DND-41 (cell line): ENCODE measurements at regions not wholly inside any gene's neighbourhood (a gene's known extent, or its start where the extent isn't known, plus 50 kb on each side); places are given as distances from the start of the nearest gene placed in this dataset.
"Not testable (repeated sequence)": the region's sequence is repeated elsewhere in the genome, so short reads cannot be mapped to it uniquely, and the experiment has no call there.

Source experiments
- ATAC-seq: fragments of 200-7000 bp; cut with Tn5 transposase; 3 replicates; pipeline ENCODE4 v1.9.1; 2021; ENCODE audit warnings: low read depth; ENCODE audit not compliant: insufficient read depth
- DNase-seq: peaks from one replicate; pipeline ENCODE4 v3.0.0-alpha.2; 2020
- H2AFZ ChIP-seq: 2 replicates; pipeline ENCODE4 v1.6.0; 2012; ENCODE audit warnings: low read depth, low read length
- H3K27ac ChIP-seq: 2 replicates; pipeline ENCODE4 v1.5.1; 2012; ENCODE audit warnings: low read length, inconsistent platforms
- H3K27me3 ChIP-seq: fragments of 200-600 bp; sonication (generic); 2 replicates; pipeline ENCODE4 v1.6.0; 2012; ENCODE audit warnings: low read length, mild to moderate bottlenecking, inconsistent platforms; ENCODE audit not compliant: insufficient read depth, poor library complexity
- H3K36me3 ChIP-seq: 2 replicates; pipeline ENCODE4 v1.5.1; 2012; ENCODE audit warnings: low read length, inconsistent platforms; ENCODE audit not compliant: insufficient read depth
- H3K4me1 ChIP-seq: 2 replicates; pipeline ENCODE4 v1.5.1; 2012; ENCODE audit warnings: mild to moderate bottlenecking, low read length; ENCODE audit not compliant: insufficient read depth
- H3K4me2 ChIP-seq: 2 replicates; pipeline ENCODE4 v1.6.0; 2012; ENCODE audit warnings: mild to moderate bottlenecking, moderate library complexity, low read length, inconsistent platforms; ENCODE audit not compliant: insufficient read depth
- H3K4me3 ChIP-seq, 2 experiments: fragments of 200-600 bp in 1 of 2; shearing (Covaris generic) in 1 of 2; 2 replicates each; pipeline ENCODE4 v1.5.1; 2012 to 2016; ENCODE audit warnings: inconsistent platforms in 2 of 2, low read length in 2 of 2, mild to moderate bottlenecking in 2 of 2, low read depth in 1 of 2, moderate library complexity in 1 of 2
- H3K79me2 ChIP-seq: 2 replicates; pipeline ENCODE4 v1.6.0; 2012; ENCODE audit warnings: low read length, inconsistent platforms; ENCODE audit not compliant: insufficient read depth
- H3K9ac ChIP-seq: 2 replicates; pipeline ENCODE4 v1.6.0; 2012; ENCODE audit warnings: low read depth, mild to moderate bottlenecking, inconsistent platforms, low read length, moderate library complexity
- H3K9me3 ChIP-seq: 2 replicates; pipeline ENCODE4 v1.5.1; 2012; ENCODE audit warnings: low read length, moderate library complexity, mild to moderate bottlenecking, inconsistent platforms; ENCODE audit not compliant: insufficient read depth, severe bottlenecking
- H4K20me1 ChIP-seq: 2 replicates; pipeline ENCODE4 v1.6.0; 2012; ENCODE audit warnings: low read length; ENCODE audit not compliant: insufficient read depth
- EZH2 ChIP-seq: IDR thresholded peaks from 3 replicates; pipeline ENCODE4 v1.6.1; 2012; ENCODE audit warnings: borderline replicate concordance, low read depth, mild to moderate bottlenecking, moderate library complexity, low read length, inconsistent platforms; ENCODE audit not compliant: severe bottlenecking
- TF ChIP-seq, protein P1 (sequence below): IDR thresholded peaks from 2 replicates; pipeline ENCODE4 v1.5.1; 2012; ENCODE audit warnings: borderline replicate concordance, low read length, moderate library complexity, mild to moderate bottlenecking; ENCODE audit not compliant: poor library complexity, severe bottlenecking; ENCODE audit errors: extremely low read depth

DNA sequence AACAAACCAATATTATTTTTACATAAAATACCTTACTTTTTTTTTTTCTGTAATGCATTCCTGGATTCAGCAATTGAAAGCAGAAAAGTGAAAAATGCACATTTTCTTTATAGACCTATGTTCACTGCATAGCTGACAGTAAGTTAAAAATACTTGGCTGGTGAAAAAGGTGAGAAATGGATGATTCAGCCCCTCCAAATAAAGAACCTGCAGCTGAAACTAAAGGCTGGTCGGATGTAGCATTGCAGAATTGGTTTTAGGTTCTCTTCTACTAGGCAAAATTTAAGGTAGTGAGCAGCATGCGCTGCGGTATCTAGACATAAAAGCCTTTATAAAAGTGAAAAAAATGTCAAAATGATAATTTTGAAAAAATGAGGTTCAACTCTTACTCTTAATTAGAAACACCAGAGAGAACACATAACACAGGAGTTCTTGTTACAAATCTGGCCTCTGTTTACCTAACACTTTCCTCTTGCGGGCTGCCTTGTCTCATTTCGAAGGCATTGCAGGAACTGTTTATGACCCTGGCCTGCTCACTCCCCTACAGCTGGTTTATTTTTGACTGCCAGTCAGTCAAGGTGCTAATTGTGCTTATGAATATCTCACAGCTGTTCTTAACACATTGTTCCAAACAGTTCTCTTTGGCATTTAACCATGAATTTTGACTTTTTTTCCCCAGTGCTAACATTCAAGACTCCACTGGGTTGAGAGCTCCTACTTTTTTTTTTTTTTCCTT lies 455.4 kb upstream of the TBL1XR1 start:
- no peak for DNase-seq
- no peak for TF ChIP-seq EZH2
- TF ChIP-seq, protein P1, sequence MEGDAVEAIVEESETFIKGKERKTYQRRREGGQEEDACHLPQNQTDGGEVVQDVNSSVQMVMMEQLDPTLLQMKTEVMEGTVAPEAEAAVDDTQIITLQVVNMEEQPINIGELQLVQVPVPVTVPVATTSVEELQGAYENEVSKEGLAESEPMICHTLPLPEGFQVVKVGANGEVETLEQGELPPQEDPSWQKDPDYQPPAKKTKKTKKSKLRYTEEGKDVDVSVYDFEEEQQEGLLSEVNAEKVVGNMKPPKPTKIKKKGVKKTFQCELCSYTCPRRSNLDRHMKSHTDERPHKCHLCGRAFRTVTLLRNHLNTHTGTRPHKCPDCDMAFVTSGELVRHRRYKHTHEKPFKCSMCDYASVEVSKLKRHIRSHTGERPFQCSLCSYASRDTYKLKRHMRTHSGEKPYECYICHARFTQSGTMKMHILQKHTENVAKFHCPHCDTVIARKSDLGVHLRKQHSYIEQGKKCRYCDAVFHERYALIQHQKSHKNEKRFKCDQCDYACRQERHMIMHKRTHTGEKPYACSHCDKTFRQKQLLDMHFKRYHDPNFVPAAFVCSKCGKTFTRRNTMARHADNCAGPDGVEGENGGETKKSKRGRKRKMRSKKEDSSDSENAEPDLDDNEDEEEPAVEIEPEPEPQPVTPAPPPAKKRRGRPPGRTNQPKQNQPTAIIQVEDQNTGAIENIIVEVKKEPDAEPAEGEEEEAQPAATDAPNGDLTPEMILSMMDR = no peak
- no peak overlapping the region for H3K4me2 ChIP-seq
- no peak overlapping the region for H3K4me3 ChIP-seq
- peaks cover 15% of the 10 kb centered on the region for H3K4me1 ChIP-seq
- no peaks in the 10 kb centered on the region for H4K20me1 ChIP-seq
- no peaks in the 10 kb centered on the region for H3K79me2 ChIP-seq
- ATAC-seq = no peak
- no peaks in the 10 kb centered on the region for H3K9me3 ChIP-seq
- H3K36me3 ChIP-seq = no peaks in the 10 kb centered on the region
- no peaks in the 10 kb centered on the region for H3K27me3 ChIP-seq
- no peak overlapping the region for H2AFZ ChIP-seq
- no peak overlapping the region for H3K27ac ChIP-seq
- no peak overlapping the region for H3K9ac ChIP-seq

DNA sequence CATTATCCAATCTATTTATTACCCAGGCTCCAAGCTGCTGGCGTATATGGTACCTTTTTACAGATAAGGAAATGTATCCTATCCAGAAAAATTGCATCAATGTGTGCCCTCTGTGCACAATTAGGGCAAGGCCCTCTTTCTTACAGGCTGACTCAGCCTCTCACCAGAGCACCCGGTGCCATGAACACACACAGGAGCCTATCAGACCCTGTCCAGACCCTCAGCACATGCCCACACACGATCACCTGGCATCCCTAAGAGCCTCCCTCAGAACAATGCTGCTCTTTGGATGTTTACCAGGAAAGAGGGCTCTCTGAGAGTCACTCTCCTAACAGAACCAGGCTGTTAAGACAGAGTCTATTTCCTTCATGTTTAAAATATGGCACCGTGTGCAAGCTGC lies 460.0 kb upstream of the TBL1XR1 start:
- no peak for ATAC-seq
- Histone ChIP-seq H3K79me2 (no peaks in the 10 kb centered on the region), H3K27me3 (no peaks in the 10 kb centered on the region), H3K4me3 (no peak overlapping the region), H3K4me1 (no peaks in the 10 kb centered on the region), H3K4me2 (no peak overlapping the region), H3K9me3 (no peaks in the 10 kb centered on the region), H2AFZ (no peak overlapping the region), H3K9ac (no peak overlapping the region), H3K27ac (no peak overlapping the region), H4K20me1 (no peaks in the 10 kb centered on the region), H3K36me3 (no peaks in the 10 kb centered on the region)
- no peak for TF ChIP-seq EZH2
- TF ChIP-seq, protein P1 = no peak
- no peak for DNase-seq

DNA sequence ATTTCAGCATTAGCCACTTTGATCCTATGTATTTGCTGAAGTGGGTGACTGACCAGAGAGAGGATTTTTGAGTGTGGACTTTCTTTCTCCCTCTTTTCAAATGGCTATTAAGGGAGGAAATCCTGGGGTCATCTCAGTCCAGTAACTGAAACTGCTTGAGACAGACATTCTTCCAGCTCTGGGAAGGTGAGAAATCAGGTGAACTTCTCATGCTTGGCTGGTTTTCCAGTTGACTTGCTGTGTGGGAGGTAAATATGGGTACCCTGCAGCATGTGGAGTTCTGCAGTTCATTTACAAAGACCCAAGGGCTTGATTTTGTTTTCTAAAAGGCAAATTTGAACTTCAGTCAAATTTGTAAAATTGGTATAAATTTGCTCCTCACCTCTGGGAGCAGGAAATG lies 461.1 kb upstream of the TBL1XR1 start:
- H3K4me3 ChIP-seq = no peak overlapping the region
- H3K79me2 ChIP-seq = no peaks in the 10 kb centered on the region
- TF ChIP-seq EZH2 = no peak
- TF ChIP-seq, protein P1 = no peak
- H3K27ac ChIP-seq = no peak overlapping the region
- H3K9ac ChIP-seq = no peak overlapping the region
- H3K9me3 ChIP-seq = no peaks in the 10 kb centered on the region
- no peak for DNase-seq
- no peaks in the 10 kb centered on the region for H4K20me1 ChIP-seq
- no peaks in the 10 kb centered on the region for H3K27me3 ChIP-seq
- no peaks in the 10 kb centered on the region for H3K36me3 ChIP-seq
- H2AFZ ChIP-seq = no peak overlapping the region
- ATAC-seq = no peak
- H3K4me1 ChIP-seq = no peaks in the 10 kb centered on the region
- H3K4me2 ChIP-seq = no peak overlapping the region

DNA sequence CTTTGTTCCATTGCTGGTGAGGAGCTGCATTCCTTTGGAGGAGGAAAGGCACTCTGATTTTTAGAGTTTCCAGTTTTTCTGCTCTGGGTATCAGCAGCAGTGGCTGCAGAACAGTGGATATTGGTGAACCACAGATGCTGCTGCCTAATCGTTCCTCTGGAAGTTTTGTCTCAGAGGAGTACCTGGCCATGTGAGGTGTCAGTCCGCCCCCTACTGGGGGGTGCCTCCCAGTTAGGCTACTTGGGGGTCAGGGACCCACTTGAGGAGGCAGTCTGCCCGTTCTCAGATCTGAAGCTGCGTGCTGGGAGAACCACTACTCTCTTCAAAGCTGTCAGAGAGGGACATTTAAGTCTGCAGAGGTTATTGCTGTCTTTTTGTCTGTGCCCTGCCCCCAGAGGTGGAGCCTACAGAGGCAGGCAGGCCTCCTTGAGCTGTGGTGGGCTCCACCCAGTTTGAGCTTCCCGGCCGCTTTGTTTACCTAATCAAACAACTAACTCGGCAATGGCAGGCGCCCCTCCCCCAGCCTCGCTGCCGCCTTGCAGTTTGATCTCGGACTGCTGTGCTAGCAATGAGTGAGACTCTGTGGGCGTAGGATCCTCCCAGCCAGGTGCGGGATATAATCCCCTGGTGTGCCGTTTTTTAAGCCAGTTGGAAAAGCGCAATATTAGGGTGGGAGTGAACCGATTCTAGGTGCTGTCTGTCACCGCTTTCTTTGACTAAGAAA lies 467.3 kb upstream of the TBL1XR1 start:
- H3K4me2 ChIP-seq, DNase-seq, H3K4me3 ChIP-seq, ATAC-seq, H3K9ac ChIP-seq, H3K4me1 ChIP-seq, H4K20me1 ChIP-seq, H2AFZ ChIP-seq, H3K27ac ChIP-seq, H3K27me3 ChIP-seq, H3K79me2 ChIP-seq, H3K9me3 ChIP-seq, H3K36me3 ChIP-seq: not testable (repeated sequence)
